GM21737 (cell line): ENCODE measurements at regions not wholly inside any gene's neighbourhood (a gene's known extent, or its start where the extent isn't known, plus 50 kb on each side); places are given as distances from the start of the nearest gene placed in this dataset.

ENCODE experiments used
- ATAC-seq: cut with Tn5 transposase; IDR thresholded peaks from one replicate; pipeline ENCODE4 v1.9.1; 2021; ENCODE audit warnings: mild to moderate bottlenecking, moderate library complexity; ENCODE audit not compliant: unreplicated experiment

- no peak for ATAC-seq
Observed at GRCh38 chr16:85335584-85336491, 223.6 kb upstream of the CIBAR2 start.

DNA sequence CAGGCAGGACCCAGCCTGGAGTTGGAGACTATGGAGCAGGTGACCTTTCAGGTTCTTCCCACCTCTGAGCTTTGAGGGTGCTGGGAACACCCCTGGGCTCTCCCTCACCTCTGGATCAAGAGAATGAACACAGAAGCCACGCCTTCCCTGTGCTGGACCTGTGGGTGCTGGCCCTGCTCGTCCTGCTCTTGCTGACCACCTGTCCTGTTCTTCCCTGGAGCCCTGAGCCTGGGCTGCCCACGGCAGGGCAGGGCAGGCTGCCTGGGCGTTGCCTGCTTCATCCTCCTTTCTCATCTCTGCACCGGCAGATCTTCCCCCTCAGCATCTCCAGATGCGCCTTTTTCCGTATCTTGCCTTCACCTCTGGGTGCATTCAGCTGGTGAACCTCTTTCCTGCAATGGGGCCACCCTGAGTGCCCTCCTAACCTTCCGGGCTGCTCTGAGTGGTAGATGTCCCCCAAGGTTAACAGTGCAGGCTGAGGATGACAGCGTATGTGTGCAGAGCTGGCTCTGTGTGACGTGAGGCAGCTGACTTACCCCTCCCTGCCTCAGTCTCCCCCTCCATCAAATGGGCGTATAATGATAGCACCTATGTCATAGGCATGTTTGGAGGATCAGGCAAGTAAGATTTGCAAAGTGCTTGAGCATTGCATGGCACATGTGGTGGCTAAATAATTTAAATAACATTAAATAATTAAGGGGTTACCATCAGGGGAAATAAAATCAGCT, 225.8 kb upstream of the CIBAR2 start:
- no peak for ATAC-seq

DNA sequence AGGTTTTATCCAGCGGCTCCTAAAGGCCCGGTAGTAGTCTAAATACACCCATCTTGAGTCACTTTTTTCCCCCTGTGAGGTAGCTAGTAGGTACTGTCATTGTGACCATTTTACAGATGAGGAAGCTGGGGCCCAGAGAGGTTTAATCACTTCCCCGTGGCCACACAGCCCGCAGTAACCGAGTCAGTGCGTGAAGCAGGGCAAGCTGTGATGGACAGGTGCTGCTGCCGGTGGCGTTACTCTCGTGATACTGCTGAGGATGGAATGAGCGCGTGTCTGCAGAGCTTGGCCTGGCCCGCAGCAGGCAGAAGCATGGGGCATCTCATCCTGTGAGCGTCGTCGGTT, 226.3 kb upstream of the CIBAR2 start:
- no peak for ATAC-seq

- ATAC-seq = no peak
Observed at GRCh38 chr16:85338989-85339685, 226.9 kb upstream of the CIBAR2 start.

GRCh38 chr16:85341972-85342695, 229.9 kb upstream of the CIBAR2 start:
- ATAC-seq = no peak

GRCh38 chr16:85344502-85345128, 232.3 kb upstream of the CIBAR2 start:
- ATAC-seq = no peak

- no peak for ATAC-seq
Observed at GRCh38 chr16:85345129-85345639, 232.9 kb upstream of the CIBAR2 start.

DNA sequence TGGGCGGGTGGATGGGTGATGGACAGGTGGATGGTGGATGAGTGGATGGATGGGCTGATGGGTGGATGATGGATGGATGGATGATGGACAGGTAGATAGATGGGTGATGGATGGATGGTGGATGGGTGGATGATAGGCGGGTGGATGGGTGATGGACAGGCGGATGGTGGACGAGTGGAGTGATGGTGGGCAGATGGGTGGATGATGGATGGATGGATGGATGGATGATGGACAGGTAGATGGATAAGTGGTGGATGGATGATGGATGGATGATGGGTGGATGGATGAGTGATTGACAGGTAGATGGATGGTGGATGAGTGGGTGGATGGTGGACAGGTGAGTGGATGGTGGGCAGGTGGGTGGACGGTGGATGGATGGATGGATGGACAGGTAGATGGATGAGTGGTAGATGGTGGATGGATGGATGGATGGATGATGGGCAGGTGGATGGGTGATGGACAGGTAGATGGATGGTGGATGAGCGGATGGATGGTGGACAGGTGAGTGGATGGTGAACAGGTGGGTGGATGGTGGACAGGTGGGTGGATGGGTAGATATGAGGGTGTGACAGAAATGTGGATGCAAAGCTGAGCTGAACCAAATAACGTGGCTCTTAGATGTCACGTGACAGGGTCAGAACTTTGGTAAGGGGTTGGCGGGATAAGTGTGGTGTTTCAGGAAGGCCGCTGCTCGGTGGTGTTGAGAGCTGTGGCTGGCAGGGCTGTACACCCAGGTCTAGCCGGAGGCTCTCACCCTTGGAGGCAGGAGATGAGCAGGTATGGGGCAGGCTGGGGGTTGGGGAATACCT, 234.3 kb upstream of the CIBAR2 start:
- ATAC-seq = no peak

DNA sequence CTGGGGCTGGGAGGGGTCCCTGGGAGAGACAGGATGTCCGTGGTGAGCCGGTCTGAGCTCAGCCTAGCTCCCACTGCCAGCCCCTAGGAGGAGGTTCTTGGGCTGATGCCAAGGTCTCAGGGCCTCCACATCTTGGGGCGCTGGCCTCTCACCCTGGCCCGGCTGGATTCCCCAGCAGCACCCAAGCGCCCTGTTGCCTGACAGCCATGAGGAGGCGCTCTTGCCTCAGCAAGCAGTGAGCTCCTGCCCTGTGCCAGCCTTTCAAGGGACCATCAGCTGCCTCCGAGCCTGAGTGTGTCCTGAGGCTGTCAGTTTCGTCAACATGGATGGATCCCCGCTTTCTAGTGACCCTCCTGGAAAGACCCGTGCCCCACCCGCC, 234.9 kb upstream of the CIBAR2 start:
- no peak for ATAC-seq

- no peak for ATAC-seq
Observed at GRCh38 chr16:85348065-85348840, 236.0 kb upstream of the CIBAR2 start.

GRCh38 chr16:85348911-85349334, 236.7 kb upstream of the CIBAR2 start:
- ATAC-seq = no peak

DNA sequence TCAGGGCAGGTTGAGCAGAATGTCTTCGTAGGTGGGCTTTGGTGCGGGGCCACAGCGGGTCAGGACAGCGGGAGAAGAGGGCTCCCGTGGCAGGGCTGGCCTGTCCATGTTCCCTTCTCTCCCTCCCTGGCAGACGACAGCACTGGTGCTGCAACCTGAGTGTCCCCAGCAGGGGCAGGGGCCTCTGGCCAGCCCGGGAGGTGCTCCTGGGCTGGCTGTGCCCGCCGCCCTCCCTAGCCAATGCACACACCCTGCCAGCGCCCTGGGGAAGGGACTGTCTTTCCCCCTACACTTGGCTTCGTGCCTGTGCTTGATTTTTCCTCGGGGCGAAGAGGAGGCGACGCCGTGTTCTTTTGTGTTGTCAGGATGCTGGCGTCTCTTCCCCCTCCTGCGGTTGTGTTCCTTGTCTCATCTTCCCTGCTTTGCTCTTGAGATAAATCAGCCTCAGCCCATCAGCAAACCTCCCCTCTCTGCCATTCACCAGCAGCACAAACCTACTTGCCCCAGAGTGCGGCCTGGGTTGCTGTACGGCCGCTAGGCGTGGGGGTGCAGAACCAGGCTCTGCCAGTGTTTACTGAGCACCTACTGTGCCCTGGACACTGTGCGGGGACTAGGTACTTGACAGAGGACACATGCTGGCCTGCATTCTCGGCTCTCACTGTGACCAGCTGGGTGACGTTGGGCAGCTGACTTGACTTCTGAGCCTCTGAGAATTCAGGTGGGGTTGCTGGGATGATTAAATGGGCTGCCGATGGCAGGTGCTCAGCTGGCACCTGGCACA, 237.3 kb upstream of the CIBAR2 start:
- ATAC-seq = no peak

GRCh38 chr16:85350146-85350728, 238.0 kb upstream of the CIBAR2 start:
- no peak for ATAC-seq

DNA sequence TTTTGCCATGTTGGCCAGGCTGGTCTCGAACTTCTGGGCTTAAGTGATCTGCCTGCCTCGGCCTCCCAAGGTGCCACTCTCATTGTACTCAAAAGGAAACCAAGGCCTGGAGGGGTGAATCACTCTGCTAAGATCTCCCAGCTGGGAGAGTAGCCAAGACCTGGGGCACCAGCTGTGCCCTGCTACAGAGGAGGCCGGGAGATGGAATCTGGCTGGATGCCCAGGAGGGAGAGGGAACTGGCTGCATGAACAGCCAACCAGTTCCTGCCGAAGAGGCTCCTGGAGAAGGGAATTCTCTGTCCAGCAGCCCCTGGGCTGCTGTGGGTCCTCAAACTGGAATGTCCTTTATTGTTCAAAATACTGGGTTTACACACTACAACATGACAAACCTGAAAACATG, 238.7 kb upstream of the CIBAR2 start:
- no peak for ATAC-seq

GRCh38 chr16:85353013-85353412, 240.7 kb upstream of the CIBAR2 start:
- ATAC-seq = no peak

DNA sequence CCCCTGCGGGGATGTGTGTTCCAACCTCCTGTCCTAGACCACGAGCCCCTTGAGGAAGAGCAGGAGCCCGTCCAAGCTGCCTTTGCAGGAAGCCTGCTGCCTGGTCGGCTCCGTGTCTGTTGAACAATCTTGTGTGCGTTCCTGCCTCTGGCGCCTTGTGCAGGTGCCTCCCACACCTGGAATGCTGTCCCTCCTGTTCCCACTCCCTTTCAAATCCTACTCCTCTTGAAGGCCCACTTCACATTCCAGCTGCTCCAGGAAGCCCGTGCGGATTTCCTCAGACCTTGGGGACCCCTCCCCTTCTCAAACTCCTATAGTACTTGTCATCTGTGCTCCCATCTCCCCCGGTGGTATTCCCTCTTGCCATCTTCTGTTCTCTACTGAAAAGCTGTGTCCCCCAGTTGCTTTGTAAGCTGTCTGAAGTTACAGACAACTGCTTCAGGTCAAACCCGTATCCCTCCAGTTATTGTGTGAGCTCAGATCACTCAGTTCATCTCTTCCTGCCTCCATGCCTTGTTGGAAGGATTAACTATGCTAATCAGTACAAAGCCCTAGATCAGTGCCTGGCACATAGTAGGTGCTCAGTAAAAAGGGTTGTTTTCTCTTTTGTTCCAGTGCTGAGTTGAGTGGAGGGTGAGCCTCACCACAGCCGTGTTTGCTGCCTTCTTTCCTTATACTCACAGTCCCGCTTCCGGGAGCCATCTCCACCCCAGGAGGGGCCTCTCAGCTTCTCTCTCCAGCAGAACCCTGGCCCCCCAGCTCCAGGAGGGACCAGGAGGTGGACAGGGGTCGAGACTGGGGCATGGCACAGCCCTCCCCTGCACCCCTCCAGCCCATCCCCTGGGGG, 241.8 kb upstream of the CIBAR2 start:
- ATAC-seq = no peak
